ENCODE measurements at regions not wholly inside any gene's neighbourhood (a gene's known extent, or its start where the extent isn't known, plus 50 kb on each side); places are given as distances from the start of the nearest gene placed in this dataset.
A peak's percentile ranks its signal among the peaks of the same experiment; 100 is the strongest.

GRCh38 chr11:121841487-121842191 lies 274.4 kb downstream of the BLID start:
- no peak for ATAC-seq
- DNase-seq (ENCODE audit: missing footprints) = no peak
- intact Hi-C loops (cut with DNase I) = no loop called here

DNA sequence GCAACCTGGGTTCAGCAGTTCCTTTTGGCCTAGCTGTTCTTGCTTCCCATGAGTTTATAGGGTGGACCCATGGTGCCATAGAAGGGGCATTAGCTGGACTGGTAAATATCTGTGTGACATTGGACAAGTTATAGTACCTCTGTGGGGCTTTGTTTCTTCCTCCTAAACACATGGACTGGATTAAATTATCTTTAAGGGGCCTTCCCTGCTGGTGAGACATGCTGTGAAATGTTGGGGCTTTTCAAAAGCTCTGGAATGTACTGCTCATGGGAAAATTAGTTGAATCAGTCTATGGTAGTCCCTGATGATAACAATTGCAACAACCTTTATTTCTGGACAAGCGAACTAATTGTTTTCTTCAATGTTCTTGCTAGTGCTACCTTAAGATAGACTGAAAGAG lies 276.2 kb downstream of the BLID start:
- ATAC-seq (no peak), DNase-seq (ENCODE audit: missing footprints) (no peak)
- intact Hi-C loops (cut with DNase I) = no loop called here

GRCh38 chr11:121838571-121838970 lies 277.4 kb downstream of the BLID start:
- no peak for ATAC-seq
- no peak for DNase-seq (ENCODE audit: missing footprints)
- intact Hi-C loops (cut with DNase I) = no loop called here

GRCh38 chr11:121833970-121834369 lies 282.0 kb downstream of the BLID start:
- no peak for DNase-seq (ENCODE audit: missing footprints)
- intact Hi-C loops (cut with DNase I) = no loop called here
- ATAC-seq = no peak

- ATAC-seq (peak; percentile 95), DNase-seq (ENCODE audit: missing footprints) (peak; percentile 22)
- intact Hi-C loops (cut with DNase I) = no loop called here
Measured at GRCh38 chr11:121829159-121829643, 286.8 kb downstream of the BLID start.

GRCh38 chr11:121814962-121815361 lies 301.1 kb downstream of the BLID start:
- intact Hi-C loops (cut with DNase I) = no loop called here
- no peak for ATAC-seq
- DNase-seq (ENCODE audit: missing footprints) = no peak

GRCh38 chr11:121814296-121814695 lies 301.7 kb downstream of the BLID start:
- ATAC-seq = no peak
- DNase-seq (ENCODE audit: missing footprints) = no peak
- intact Hi-C loops (cut with DNase I) = no loop called here

DNA sequence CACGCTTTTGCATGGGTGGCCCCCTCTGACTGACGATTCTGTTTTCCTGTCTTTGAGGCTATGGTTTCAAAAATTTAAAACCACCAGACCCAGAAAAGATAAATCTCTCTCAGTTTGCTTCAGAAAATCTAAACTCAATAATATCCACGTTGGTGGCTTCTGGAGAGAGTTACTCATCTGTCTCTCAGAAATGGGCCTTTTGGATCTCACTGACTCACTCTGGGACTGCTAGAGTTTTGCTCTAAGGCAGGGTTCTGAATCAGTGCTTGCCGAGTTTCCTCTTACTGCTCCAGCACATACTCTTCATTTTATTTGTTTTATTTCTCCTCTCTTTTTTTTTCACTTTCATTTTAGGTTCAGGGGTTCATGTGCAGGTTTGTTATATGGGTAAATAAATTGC lies 305.7 kb downstream of the BLID start:
- no peak for ATAC-seq
- DNase-seq (ENCODE audit: missing footprints) = no peak
- intact Hi-C loops (cut with DNase I) = no loop called here

DNA sequence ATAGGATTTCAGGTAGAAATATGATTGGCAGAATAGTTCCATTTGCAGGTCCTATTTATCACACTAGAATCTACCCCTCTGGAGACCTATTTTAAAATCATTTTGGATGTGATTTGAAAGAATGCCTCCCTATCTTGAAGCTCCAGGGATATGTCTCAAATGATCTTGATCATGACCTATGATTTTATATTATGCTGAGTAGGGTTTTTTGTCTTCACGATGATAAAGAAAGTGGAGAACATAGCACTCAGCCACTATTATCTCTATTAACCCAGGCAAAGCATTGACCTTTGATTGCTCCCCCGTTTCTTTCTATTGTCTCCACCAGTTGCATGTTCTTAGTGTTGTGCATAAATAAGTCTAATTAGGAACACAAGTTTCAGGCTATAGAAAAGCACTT lies 307.9 kb downstream of the BLID start:
- DNase-seq (ENCODE audit: missing footprints) (no peak), ATAC-seq (no peak)
- intact Hi-C loops (cut with DNase I) = no loop called here

DNA sequence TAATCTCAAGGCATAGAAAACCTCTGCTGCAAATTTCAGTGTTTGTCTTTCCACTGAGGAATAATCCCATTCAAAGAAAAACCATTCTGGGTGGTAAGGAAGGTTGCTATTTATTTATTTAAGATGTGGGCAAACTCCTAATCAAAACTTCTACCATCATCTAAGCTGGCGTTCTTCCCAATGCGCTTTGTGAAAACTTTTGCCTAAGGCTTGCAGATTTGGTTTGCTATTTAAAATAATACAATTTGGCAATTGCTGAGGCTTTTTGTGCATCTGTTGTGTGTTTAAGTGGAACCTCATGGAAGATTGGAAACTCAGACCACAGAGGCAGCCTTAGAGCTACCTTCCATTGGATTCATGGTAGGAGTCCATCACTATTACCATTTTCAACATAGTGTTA lies 309.0 kb downstream of the BLID start:
- DNase-seq (ENCODE audit: missing footprints) = no peak
- no peak for ATAC-seq
- intact Hi-C loops (cut with DNase I) = no loop called here

GRCh38 chr11:121802542-121802941 lies 313.5 kb downstream of the BLID start:
- peak; percentile 74 for ATAC-seq
- intact Hi-C loops (cut with DNase I) = no loop called here
- DNase-seq (ENCODE audit: missing footprints) = peak; percentile 84

GRCh38 chr11:121801781-121802180 lies 314.2 kb downstream of the BLID start:
- intact Hi-C loops (cut with DNase I) = no loop called here
- DNase-seq (ENCODE audit: missing footprints) (no peak), ATAC-seq (no peak)

DNA sequence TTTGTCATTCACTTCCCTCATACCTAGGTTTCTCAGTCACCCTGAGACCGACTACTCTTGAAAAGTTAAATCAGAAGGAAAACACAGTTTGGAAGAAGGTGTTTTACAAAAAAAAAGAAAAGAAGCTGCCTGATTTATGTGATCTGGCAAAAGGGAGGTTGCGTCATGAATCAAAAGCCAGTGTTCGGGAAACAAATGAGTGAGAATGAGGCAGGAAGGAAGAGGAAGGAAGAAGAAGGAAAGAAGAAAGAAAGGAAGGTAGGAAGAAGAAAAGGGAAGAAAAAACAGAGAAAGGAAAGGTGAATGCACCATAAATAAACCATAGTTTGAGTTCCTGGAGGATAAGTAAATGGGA lies 314.6 kb downstream of the BLID start:
- ATAC-seq (no peak), DNase-seq (ENCODE audit: missing footprints) (no peak)
- intact Hi-C loops (cut with DNase I) = no loop called here

- ATAC-seq = peak; percentile 45
- intact Hi-C loops (cut with DNase I) = no loop called here
- no peak for DNase-seq (ENCODE audit: missing footprints)
Measured at GRCh38 chr11:121800731-121801393, 315.2 kb downstream of the BLID start.

- no peak for DNase-seq (ENCODE audit: missing footprints)
- ATAC-seq = no peak
- intact Hi-C loops (cut with DNase I) = no loop called here
Measured at GRCh38 chr11:121800240-121800639, 315.8 kb downstream of the BLID start.

DNA sequence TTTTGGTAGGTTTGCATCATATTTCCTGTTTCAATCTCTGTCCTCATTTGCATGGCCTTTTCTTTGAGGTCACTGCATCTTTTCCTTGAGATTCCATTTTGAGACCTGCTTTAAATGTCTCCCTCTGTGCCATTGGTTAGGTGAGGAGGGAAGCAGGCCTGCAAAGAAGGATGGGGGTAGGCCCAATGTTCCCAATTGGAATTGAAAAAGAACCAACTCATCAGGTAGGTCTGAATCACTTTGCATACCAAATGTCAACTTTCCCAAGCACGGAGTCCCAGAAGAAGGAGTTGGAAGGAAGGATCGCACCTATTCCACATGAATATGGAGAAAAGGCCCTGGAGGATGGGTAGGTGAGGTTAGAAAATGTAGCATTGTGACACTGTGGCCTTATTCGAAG lies 318.5 kb downstream of the BLID start:
- no peak for ATAC-seq
- no peak for DNase-seq (ENCODE audit: missing footprints)

DNA sequence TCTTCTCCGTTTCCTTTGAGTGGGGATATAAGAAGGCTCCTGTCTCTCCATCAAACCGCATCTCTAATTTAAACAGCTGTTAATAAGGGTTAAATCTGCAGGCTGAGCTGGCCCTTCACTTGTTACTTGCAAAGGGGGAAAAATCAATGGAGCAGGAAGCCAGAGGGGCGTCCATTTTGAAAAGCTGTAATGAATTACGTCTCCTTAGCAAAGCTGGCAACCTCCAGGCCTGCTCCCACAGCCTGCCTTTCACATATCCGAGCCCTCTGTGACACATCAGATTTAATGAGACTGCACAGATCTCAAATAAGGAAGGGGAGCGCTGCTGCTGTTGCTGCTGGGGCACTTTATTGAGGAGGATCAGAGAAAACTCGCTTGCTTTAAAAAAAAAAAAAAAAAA lies 320.8 kb downstream of the BLID start:
- intact Hi-C loops (cut with DNase I) = no loop called here
- ATAC-seq = no peak

More for the DNA sequence above, 318.5 kb downstream of the BLID start:
- intact Hi-C loops (cut with DNase I) = no loop called here

GRCh38 chr11:121794671-121795141 lies 321.3 kb downstream of the BLID start:
- DNase-seq (ENCODE audit: missing footprints) (no peak), ATAC-seq (no peak)
- intact Hi-C loops (cut with DNase I) = no loop called here

More for the DNA sequence above, 320.8 kb downstream of the BLID start:
- DNase-seq (ENCODE audit: missing footprints) = no peak

DNA sequence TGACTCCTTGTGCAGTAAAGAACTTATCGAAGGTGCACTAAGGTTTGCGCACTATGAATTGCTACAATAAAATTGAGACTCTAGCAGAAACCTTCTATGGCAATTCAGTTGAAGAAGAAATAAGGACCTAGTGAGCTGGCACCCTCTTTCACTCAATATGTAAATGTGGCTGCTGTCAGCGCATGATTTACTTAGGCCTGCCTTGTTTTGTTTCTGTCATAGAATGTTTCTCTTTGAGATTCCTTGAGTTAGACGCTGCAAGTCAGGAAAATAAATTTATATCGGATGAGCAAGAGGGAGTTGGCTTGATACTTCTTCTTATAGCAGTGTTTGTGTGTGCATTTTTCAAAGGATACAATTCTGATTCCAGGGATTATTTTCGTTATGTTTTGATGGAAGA lies 322.1 kb downstream of the BLID start:
- no peak for DNase-seq (ENCODE audit: missing footprints)
- intact Hi-C loops (cut with DNase I) = no loop called here
- no peak for ATAC-seq

- no peak for DNase-seq (ENCODE audit: missing footprints)
- ATAC-seq = no peak
- intact Hi-C loops (cut with DNase I) = no loop called here
Measured at GRCh38 chr11:121793291-121793690, 322.7 kb downstream of the BLID start.

- intact Hi-C loops (cut with DNase I) = no loop called here
- no peak for ATAC-seq
- DNase-seq (ENCODE audit: missing footprints) = no peak
Measured at GRCh38 chr11:121792185-121792584, 323.8 kb downstream of the BLID start.

Measured in Right ventricle myocardium inferior (tissue), 1 donor.